ENCODE measurements at regions not wholly inside any gene's neighbourhood (a gene's known extent, or its start where the extent isn't known, plus 50 kb on each side); places are given as distances from the start of the nearest gene placed in this dataset.

- DNase-seq, result peak; percentile 20
Observed at GRCh38 chr10:14468023-14468441, 137.3 kb upstream of the FRMD4A start.

- DNase-seq, result no peak
Observed at GRCh38 chr10:14466257-14466656, 135.5 kb upstream of the FRMD4A start.

- no peak for DNase-seq
Observed at GRCh38 chr10:14460447-14460846, 129.7 kb upstream of the FRMD4A start.

- no peak for DNase-seq
Observed at GRCh38 chr10:14459665-14460064, 128.9 kb upstream of the FRMD4A start.

GRCh38 chr10:14456870-14457266, 126.1 kb upstream of the FRMD4A start:
- no peak for DNase-seq

GRCh38 chr10:14456218-14456869, 125.6 kb upstream of the FRMD4A start:
- no peak for DNase-seq

GRCh38 chr10:14454629-14455028, 123.9 kb upstream of the FRMD4A start:
- DNase-seq, result no peak

GRCh38 chr10:14454206-14454605, 123.5 kb upstream of the FRMD4A start:
- no peak for DNase-seq

GRCh38 chr10:14453593-14453992, 122.9 kb upstream of the FRMD4A start:
- DNase-seq, result no peak

GRCh38 chr10:14451341-14451740, 120.6 kb upstream of the FRMD4A start:
- DNase-seq, result no peak

GRCh38 chr10:14450041-14450491, 119.3 kb upstream of the FRMD4A start:
- no peak for DNase-seq

GRCh38 chr10:14449293-14449815, 118.6 kb upstream of the FRMD4A start:
- DNase-seq, result no peak

- no peak for DNase-seq
Observed at GRCh38 chr10:14448197-14448990, 117.7 kb upstream of the FRMD4A start.

GRCh38 chr10:14447094-14447839, 116.5 kb upstream of the FRMD4A start:
- no peak for DNase-seq

- DNase-seq, result no peak
Observed at GRCh38 chr10:14439451-14440259, 108.9 kb upstream of the FRMD4A start.

GRCh38 chr10:14438576-14438975, 107.9 kb upstream of the FRMD4A start:
- DNase-seq, result no peak

GRCh38 chr10:14438057-14438456, 107.3 kb upstream of the FRMD4A start:
- no peak for DNase-seq

GRCh38 chr10:14435976-14436632, 105.4 kb upstream of the FRMD4A start:
- DNase-seq, result no peak

- DNase-seq, result no peak
Observed at GRCh38 chr10:14433147-14433546, 102.4 kb upstream of the FRMD4A start.

GRCh38 chr10:14431868-14432267, 101.1 kb upstream of the FRMD4A start:
- DNase-seq, result no peak

GRCh38 chr10:14429043-14429700, 98.4 kb upstream of the FRMD4A start:
- no peak for DNase-seq

All from NCI-H1436 (cell line).